GM12891 (cell line): ENCODE measurements at regions not wholly inside any gene's neighbourhood (a gene's known extent, or its start where the extent isn't known, plus 50 kb on each side); places are given as distances from the start of the nearest gene placed in this dataset.

ENCODE experiments used
- POLR2A ChIP-seq: IDR thresholded peaks from 2 replicates; pipeline ENCODE4 v1.6.1; 2011; ENCODE audit warnings: low read depth, low read length, control low read depth
- POLR2AphosphoS5 ChIP-seq: IDR thresholded peaks from 2 replicates; pipeline ENCODE4 v1.6.1; 2011; ENCODE audit warnings: low read depth, low read length, control low read depth
- SPI1 ChIP-seq: IDR thresholded peaks from 2 replicates; pipeline ENCODE4 v1.6.1; 2011; ENCODE audit warnings: low read depth, low read length, control low read depth

- no peak for TF ChIP-seq POLR2A
- TF ChIP-seq POLR2AphosphoS5: no peak
- no peak for TF ChIP-seq SPI1
Measured at GRCh38 chr12:42886160-42886559, 296.6 kb upstream of the PRICKLE1 start.
